ENCODE measurements at regions not wholly inside any gene's neighbourhood (a gene's known extent, or its start where the extent isn't known, plus 50 kb on each side); places are given as distances from the start of the nearest gene placed in this dataset.

GRCh38 chr1:30164693-30165092, 558.7 kb downstream of the MATN1 start (continued):
- TF ChIP-seq E2F4 (IDR thresholded peaks at IDR 0.05; ENCODE audit: low read depth, low read length) = no peak
- no peak for TF ChIP-seq FOS (IDR thresholded peaks at IDR 0.05; ENCODE audit: borderline replicate concordance, extremely low read depth, insufficient read length)
- no peak for TF ChIP-seq CEBPB (IDR thresholded peaks at IDR 0.05; ENCODE audit: borderline replicate concordance in 1 of 2, low read depth in 2 of 2, low read length in 2 of 2)
- TF ChIP-seq LARP7 (IDR thresholded peaks at IDR 0.05) = no peak
- no peak for TF ChIP-seq EP300 (IDR thresholded peaks at IDR 0.05; ENCODE audit: borderline replicate concordance in 1 of 2, control insufficient read depth in 1 of 2, low read depth in 2 of 2, low read length in 2 of 2)
- no peak for TF ChIP-seq PKNOX1 (IDR thresholded peaks at IDR 0.05)
- TF ChIP-seq EGR1 (IDR thresholded peaks at IDR 0.05; ENCODE audit: borderline replicate concordance in 1 of 2, low read depth in 2 of 2, low read length in 2 of 2) = no peak
- no peak for TF ChIP-seq SRF (IDR thresholded peaks at IDR 0.05; ENCODE audit: low read depth in 2 of 2, low read length in 2 of 2)

- Histone ChIP-seq H3K79me2 (ENCODE audit: control insufficient read depth, insufficient read depth, low read length) (no peaks in the 10 kb centered on the region), H3K36me3 (ENCODE audit: control insufficient read depth in 2 of 2, insufficient read depth in 2 of 2, low read length in 1 of 2) (no peaks in the 10 kb centered on the region), H2AFZ (ENCODE audit: control insufficient read depth, low read depth, low read length) (no peak overlapping the region), H4K20me1 (ENCODE audit: control insufficient read depth, insufficient read depth) (no peaks in the 10 kb centered on the region), H3K27me3 (replicated peaks in 1 of 2; ENCODE audit: control insufficient read depth in 2 of 2, insufficient read depth in 2 of 2, low read length in 1 of 2) (peaks cover 3 to 5% of the 10 kb centered on the region in 2 experiments; a peak in 3 of 4 replicates), H3K4me2 (ENCODE audit: control insufficient read depth, insufficient read depth) (no peak overlapping the region), H3K27ac (ENCODE audit: control insufficient read depth, insufficient read depth) (no peak overlapping the region), H3K4me1 (ENCODE audit: control insufficient read depth, insufficient read depth, low read length) (no peaks in the 10 kb centered on the region), H3K9me3 (replicated peaks; ENCODE audit: control insufficient read depth, insufficient read depth, low read length) (no peaks in the 10 kb centered on the region), H3K9ac (ENCODE audit: control insufficient read depth, insufficient read depth, low read length) (no peak overlapping the region), H3K4me3 (no peak overlapping the region)
- FAIRE-seq (peak; percentile 7), DNase-seq (ENCODE audit: low read depth, low spot score) (no peak), ATAC-seq (no peak)
- POLR2A ChIA-PET = no interaction called here
- intact Hi-C loops (cut with micrococcal nuclease; ENCODE audit: unreplicated experiment) = no loop called here
- BruUV-seq (replicated peaks) = no TSS peak
- CTCF ChIA-PET = no interaction called here
- WGBS (ENCODE audit: insufficient coverage, insufficient replicate concordance, low lambda C conversion rate, missing lambda C conversion rate) = 5% methylated on average over 2 of the region's 2 CpGs
- RAD21 ChIA-PET (ENCODE audit: unreplicated experiment) = no interaction called here
- SMC1A ChIA-PET (ENCODE audit: uncharacterized antibody, unreplicated experiment) = no interaction called here
- in situ Hi-C loops (cut with MboI) = no loop called here
- no peak for TF ChIP-seq NFYA (IDR thresholded peaks at IDR 0.05; ENCODE audit: borderline replicate concordance, low read depth, low read length)
- TF ChIP-seq SP1 (IDR thresholded peaks at IDR 0.05; ENCODE audit: low read depth, low read length) = no peak
- TF ChIP-seq PKNOX1 (IDR thresholded peaks at IDR 0.05) = no peak
- no peak for TF ChIP-seq RAD21 (IDR thresholded peaks at IDR 0.05; ENCODE audit: insufficient read depth, low read depth, low read length)
- TF ChIP-seq HDAC6 (IDR thresholded peaks at IDR 0.05; ENCODE audit: unreplicated experiment) = no peak
- no peak for TF ChIP-seq EED (IDR thresholded peaks at IDR 0.05; ENCODE audit: low read depth)
- TF ChIP-seq MYC (IDR thresholded peaks at IDR 0.05; ENCODE audit: insufficient read depth, insufficient read length, insufficient replicate concordance, low read length, severe bottlenecking) = no peak
- TF ChIP-seq JUNB (IDR thresholded peaks at IDR 0.05) = no peak
- TF ChIP-seq ZNF687 (IDR thresholded peaks at IDR 0.05) = no peak
- no peak for TF ChIP-seq DPF2 (IDR thresholded peaks at IDR 0.05)
Observed at GRCh38 chr1:30162565-30162964, 560.8 kb downstream of the MATN1 start.
